Activated T-helper 1 cell treated with anti-CD3 and anti-CD28 coated beads, Interleukin-12 subunit alpha, Interleukin-12 subunit beta, Interleukin-2, Interleukin-4 antibody, amounts not matched to agents 30 ng/mL and 10 ng/mL and 1 ng/mL, durations not matched to agents 14 hours and 24 hours and 36 hours (primary cell): ENCODE measurements at regions not wholly inside any gene's neighbourhood (a gene's known extent, or its start where the extent isn't known, plus 50 kb on each side); places are given as distances from the start of the nearest gene placed in this dataset.
A peak's percentile ranks its signal among the peaks of the same experiment; 100 is the strongest.

Experiments
- DNase-seq: peaks from one replicate; pipeline ENCODE4 v3.0.0; 2021; ENCODE audit warnings: low spot score
- H3K27ac Mint-ChIP-seq: one replicate; pipeline ENCODE4 v1.8.0; 2021; ENCODE audit warnings: mild to moderate bottlenecking, mixed read lengths
- H3K27me3 Mint-ChIP-seq: one replicate; pipeline ENCODE4 v1.8.0; 2022; ENCODE audit warnings: mild to moderate bottlenecking, moderate library complexity, mixed read lengths; ENCODE audit not compliant: insufficient read depth
- H3K36me3 Mint-ChIP-seq: one replicate; pipeline ENCODE4 v1.8.0; 2021; ENCODE audit warnings: low read depth, mixed read lengths
- H3K4me1 Mint-ChIP-seq: one replicate; pipeline ENCODE4 v1.8.0; 2021; ENCODE audit warnings: low read depth, mixed read lengths
- H3K4me3 Mint-ChIP-seq: one replicate; pipeline ENCODE4 v1.8.0; 2021; ENCODE audit warnings: mild to moderate bottlenecking, moderate library complexity, mixed read lengths
- H3K9me3 Mint-ChIP-seq: one replicate; pipeline ENCODE4 v1.8.0; 2021; ENCODE audit warnings: mixed read lengths
- intact Hi-C: fragments of 100-400 bp; cut with micrococcal nuclease; formaldehyde crosslinking; loops from one replicate; pipeline ENCODE4 v1.15.1; 2024

- Mint-ChIP-seq H3K9me3 (no peaks in the 10 kb centered on the region), H3K4me3 (no peak overlapping the region), H3K27ac (no peak overlapping the region), H3K4me1 (peaks cover 51% of the 10 kb centered on the region), H3K27me3 (no peaks in the 10 kb centered on the region), H3K36me3 (peaks cover 17% of the 10 kb centered on the region)
- intact Hi-C loops = no loop called here
- no peak for DNase-seq
Measured at GRCh38 chr13:99057310-99057975, 79.6 kb upstream of the DOCK9 start.

- H3K27me3 Mint-ChIP-seq = no peaks in the 10 kb centered on the region
- peaks cover 51% of the 10 kb centered on the region for H3K4me1 Mint-ChIP-seq
- H3K9me3 Mint-ChIP-seq = no peaks in the 10 kb centered on the region
- peaks cover 24% of the 10 kb centered on the region for H3K36me3 Mint-ChIP-seq
- no peak for DNase-seq
- intact Hi-C loops = no loop called here
- H3K27ac Mint-ChIP-seq = no peak overlapping the region
- no peak overlapping the region for H3K4me3 Mint-ChIP-seq
Measured at GRCh38 chr13:99058527-99059495, 80.9 kb upstream of the DOCK9 start.

GRCh38 chr13:99059498-99060075 is 81.7 kb upstream of the DOCK9 start:
- Mint-ChIP-seq H3K27me3 (no peaks in the 10 kb centered on the region), H3K9me3 (no peaks in the 10 kb centered on the region), H3K4me3 (no peak overlapping the region), H3K36me3 (peaks cover 27% of the 10 kb centered on the region), H3K4me1 (peaks cover 51% of the 10 kb centered on the region), H3K27ac (no peak overlapping the region)
- no peak for DNase-seq
- intact Hi-C loops = no loop called here

- Mint-ChIP-seq H3K9me3 (no peaks in the 10 kb centered on the region), H3K27ac (no peak overlapping the region), H3K4me1 (peaks cover 59% of the 10 kb centered on the region), H3K4me3 (no peak overlapping the region), H3K36me3 (peaks cover 31% of the 10 kb centered on the region), H3K27me3 (no peaks in the 10 kb centered on the region)
- intact Hi-C loops = no loop called here
- DNase-seq = no peak
Measured at GRCh38 chr13:99061411-99061810, 83.5 kb upstream of the DOCK9 start.

DNA sequence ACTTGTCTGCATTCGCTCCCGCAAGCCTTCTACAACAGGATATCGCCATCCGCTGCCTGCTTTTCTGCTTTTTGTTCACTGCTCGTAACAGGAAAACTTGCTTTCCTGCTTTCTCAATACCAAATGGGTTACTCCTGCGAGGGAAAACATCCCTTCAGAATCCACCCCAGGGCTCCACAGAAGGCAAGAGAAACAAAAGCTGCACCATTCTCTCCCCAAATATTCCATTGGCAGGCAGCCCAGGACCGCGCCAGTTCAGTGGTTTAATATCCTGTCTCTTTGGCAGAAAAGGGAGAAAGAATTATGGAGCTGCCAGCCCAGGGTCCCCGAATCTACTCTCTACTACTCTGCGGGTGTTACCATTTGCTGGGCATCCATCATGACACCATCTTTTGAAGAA is 84.7 kb upstream of the DOCK9 start:
- intact Hi-C loops = no loop called here
- Mint-ChIP-seq H3K4me1 (peaks cover 71% of the 10 kb centered on the region), H3K27ac (no peak overlapping the region), H3K9me3 (no peaks in the 10 kb centered on the region), H3K27me3 (no peaks in the 10 kb centered on the region), H3K4me3 (no peak overlapping the region), H3K36me3 (peaks cover 35% of the 10 kb centered on the region)
- DNase-seq = no peak

DNA sequence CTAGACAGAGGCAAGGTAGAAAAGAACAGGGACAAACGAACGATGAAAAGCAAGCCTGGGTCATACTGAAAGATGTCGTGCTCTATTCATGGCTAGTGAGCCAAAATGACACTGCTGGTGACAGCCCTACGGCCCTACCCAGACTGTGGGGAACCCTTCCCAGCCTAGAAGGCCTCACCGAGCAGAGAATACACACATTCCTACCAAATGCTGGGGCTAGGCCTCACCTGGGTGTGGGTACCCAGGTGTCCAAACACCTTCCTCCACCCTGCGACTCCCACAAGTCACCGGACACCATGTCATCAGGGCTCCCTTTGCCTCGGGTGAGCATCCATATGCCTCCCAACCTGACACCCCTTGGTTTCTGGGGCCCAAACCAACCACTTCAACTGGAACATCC is 85.3 kb upstream of the DOCK9 start:
- H3K27ac Mint-ChIP-seq = no peak overlapping the region
- H3K9me3 Mint-ChIP-seq = no peaks in the 10 kb centered on the region
- peaks cover 76% of the 10 kb centered on the region for H3K4me1 Mint-ChIP-seq
- intact Hi-C loops = no loop called here
- DNase-seq = no peak
- no peaks in the 10 kb centered on the region for H3K27me3 Mint-ChIP-seq
- no peak overlapping the region for H3K4me3 Mint-ChIP-seq
- H3K36me3 Mint-ChIP-seq = peaks cover 35% of the 10 kb centered on the region

DNA sequence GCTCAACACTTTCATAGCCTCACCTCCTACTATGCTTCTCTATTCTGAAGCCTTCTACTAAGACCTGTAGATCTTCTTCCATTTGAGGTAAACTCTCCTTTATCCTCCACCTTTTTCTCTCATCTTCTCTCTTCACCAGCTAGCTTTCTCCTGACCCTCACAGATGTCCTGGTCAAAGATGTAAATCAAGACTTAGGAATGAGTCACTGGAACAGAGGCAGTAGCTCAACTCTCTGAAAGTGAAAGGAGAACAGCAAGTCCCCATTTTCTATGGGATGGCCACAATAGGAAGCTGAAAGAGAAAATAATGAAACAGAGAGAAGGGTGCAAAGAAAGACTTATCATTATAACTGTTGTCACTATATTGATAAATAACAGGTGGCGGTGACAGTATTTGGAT is 86.1 kb upstream of the DOCK9 start:
- no peaks in the 10 kb centered on the region for H3K27me3 Mint-ChIP-seq
- no peak overlapping the region for H3K4me3 Mint-ChIP-seq
- H3K4me1 Mint-ChIP-seq = peaks cover 74% of the 10 kb centered on the region
- H3K36me3 Mint-ChIP-seq = peaks cover 35% of the 10 kb centered on the region
- intact Hi-C loops = no loop called here
- H3K27ac Mint-ChIP-seq = peak overlapping the region; percentile 9
- H3K9me3 Mint-ChIP-seq = no peaks in the 10 kb centered on the region
- no peak for DNase-seq

- H3K4me3 Mint-ChIP-seq = no peak overlapping the region
- DNase-seq = no peak
- peaks cover 66% of the 10 kb centered on the region for H3K4me1 Mint-ChIP-seq
- peaks cover 34% of the 10 kb centered on the region for H3K36me3 Mint-ChIP-seq
- intact Hi-C loops = no loop called here
- H3K27me3 Mint-ChIP-seq = no peaks in the 10 kb centered on the region
- H3K27ac Mint-ChIP-seq = peak overlapping the region; percentile 10
- no peaks in the 10 kb centered on the region for H3K9me3 Mint-ChIP-seq
Measured at GRCh38 chr13:99064624-99065234, 86.9 kb upstream of the DOCK9 start.

- Mint-ChIP-seq H3K27ac (peak overlapping the region; percentile 37), H3K36me3 (peaks cover 38% of the 10 kb centered on the region), H3K9me3 (no peaks in the 10 kb centered on the region), H3K27me3 (no peaks in the 10 kb centered on the region), H3K4me3 (peak overlapping the region; percentile 4), H3K4me1 (peaks cover 72% of the 10 kb centered on the region)
- intact Hi-C loops = loop anchor here (1.0 kb wide), 3 partner anchors 10 to 39 kb away; no protein-coding TSS in a partner anchor
- no peak for DNase-seq
Measured at GRCh38 chr13:99065235-99066015, 87.6 kb upstream of the DOCK9 start.

DNA sequence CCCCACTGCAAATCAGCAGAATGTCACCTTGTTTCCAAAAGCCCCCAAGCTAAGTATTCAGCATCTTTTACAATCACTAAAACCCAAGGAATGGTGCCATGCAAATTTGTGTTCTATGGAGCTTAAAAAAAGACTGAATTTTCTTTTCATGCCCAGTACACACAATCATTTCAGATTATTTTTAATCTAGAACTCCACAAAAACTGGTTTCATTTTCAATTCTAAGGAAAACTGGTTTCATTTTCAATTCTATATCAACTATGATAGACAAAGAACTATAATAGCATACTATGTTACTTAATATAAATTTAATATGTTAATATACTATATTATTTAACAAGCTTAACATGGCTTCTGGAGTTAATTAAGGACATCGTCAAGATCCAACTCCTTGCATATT is 88.4 kb upstream of the DOCK9 start:
- Mint-ChIP-seq H3K36me3 (peaks cover 39% of the 10 kb centered on the region), H3K4me3 (peak overlapping the region; percentile 46), H3K4me1 (peaks cover 71% of the 10 kb centered on the region), H3K9me3 (no peaks in the 10 kb centered on the region), H3K27me3 (no peaks in the 10 kb centered on the region), H3K27ac (peak overlapping the region; percentile 37)
- intact Hi-C loops = loop anchor here (1.0 kb wide), 3 partner anchors 9 to 40 kb away; no protein-coding TSS in a partner anchor
- DNase-seq = no peak

- intact Hi-C loops = no loop called here
- H3K4me1 Mint-ChIP-seq = peaks cover 70% of the 10 kb centered on the region
- H3K9me3 Mint-ChIP-seq = no peaks in the 10 kb centered on the region
- H3K27ac Mint-ChIP-seq = peak overlapping the region; percentile 74
- DNase-seq = no peak
- peaks cover 47% of the 10 kb centered on the region for H3K36me3 Mint-ChIP-seq
- peak overlapping the region; percentile 50 for H3K4me3 Mint-ChIP-seq
- H3K27me3 Mint-ChIP-seq = no peaks in the 10 kb centered on the region
Measured at GRCh38 chr13:99067159-99067985, 89.5 kb upstream of the DOCK9 start.
